Neural cell (in vitro differentiated cells): ENCODE measurements at regions not wholly inside any gene's neighbourhood (a gene's known extent, or its start where the extent isn't known, plus 50 kb on each side); places are given as distances from the start of the nearest gene placed in this dataset.

Source experiments
- EP300 ChIP-seq: fragments of 450-650 bp; conservative IDR thresholded peaks from 2 replicates; pipeline ENCODE4 v1.6.1; 2014; ENCODE audit warnings: antibody characterized with exemption, mild to moderate bottlenecking, moderate library complexity; ENCODE audit not compliant: poor library complexity, severe bottlenecking
- EZH2 ChIP-seq: fragments of 200-600, 300-800 bp; shearing (Covaris generic), sonication (generic); IDR thresholded peaks from 2 replicates; pipeline ENCODE4 v1.6.1; 2014; ENCODE audit warnings: antibody characterized with exemption, low read length, borderline replicate concordance, mild to moderate bottlenecking; ENCODE audit not compliant: insufficient read depth, poor library complexity, severe bottlenecking
- MXI1 ChIP-seq: fragments of 450-650 bp; conservative IDR thresholded peaks from 2 replicates; pipeline ENCODE4 v1.6.1; 2014; ENCODE audit warnings: antibody characterized with exemption, mild to moderate bottlenecking; ENCODE audit not compliant: poor library complexity, severe bottlenecking
- POLR2AphosphoS5 ChIP-seq: IDR thresholded peaks from 2 replicates; pipeline ENCODE4 v1.6.1; 2012
- RAD21 ChIP-seq: fragments of 450-650 bp; conservative IDR thresholded peaks from 2 replicates; pipeline ENCODE4 v1.6.1; 2014; ENCODE audit warnings: antibody characterized with exemption, mild to moderate bottlenecking, moderate library complexity
- SMC3 ChIP-seq: fragments of 450-650 bp; conservative IDR thresholded peaks from 2 replicates; pipeline ENCODE4 v1.6.1; 2014; ENCODE audit warnings: antibody characterized with exemption, mild to moderate bottlenecking, moderate library complexity; ENCODE audit not compliant: poor library complexity
- TAF1 ChIP-seq: IDR thresholded peaks from 2 replicates; pipeline ENCODE4 v1.6.1; 2012; ENCODE audit warnings: low read depth
- TF ChIP-seq, protein P1 (sequence below): IDR thresholded peaks from 2 replicates; pipeline ENCODE4 v1.6.1; 2012; ENCODE audit warnings: borderline replicate concordance
- TF ChIP-seq, protein P2 (sequence below): fragments of 450-650 bp; IDR thresholded peaks from 2 replicates; pipeline ENCODE4 v1.5.1; 2014; ENCODE audit warnings: antibody characterized with exemption, mild to moderate bottlenecking, moderate library complexity; ENCODE audit not compliant: poor library complexity, severe bottlenecking

DNA sequence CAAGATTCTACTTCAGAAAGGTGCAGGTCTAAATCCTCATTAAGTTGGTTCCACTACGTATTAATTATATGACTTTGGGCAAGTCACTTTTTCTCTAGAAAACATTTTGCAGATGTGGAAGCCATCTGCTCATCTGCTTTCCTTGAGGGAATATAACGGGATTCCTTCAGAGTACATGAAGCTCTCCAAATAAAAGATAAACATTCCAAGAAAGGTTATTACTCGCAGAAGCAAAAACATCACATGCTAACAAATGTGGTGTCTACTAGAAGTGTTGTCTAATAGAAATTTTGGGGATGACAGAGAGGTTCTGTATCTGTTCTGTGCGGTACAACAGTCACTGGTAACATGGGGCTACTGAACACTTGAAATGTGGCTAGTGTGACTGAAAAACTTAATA, 60.2 kb downstream of the NIBAN1 start:
- TF ChIP-seq, protein P1, sequence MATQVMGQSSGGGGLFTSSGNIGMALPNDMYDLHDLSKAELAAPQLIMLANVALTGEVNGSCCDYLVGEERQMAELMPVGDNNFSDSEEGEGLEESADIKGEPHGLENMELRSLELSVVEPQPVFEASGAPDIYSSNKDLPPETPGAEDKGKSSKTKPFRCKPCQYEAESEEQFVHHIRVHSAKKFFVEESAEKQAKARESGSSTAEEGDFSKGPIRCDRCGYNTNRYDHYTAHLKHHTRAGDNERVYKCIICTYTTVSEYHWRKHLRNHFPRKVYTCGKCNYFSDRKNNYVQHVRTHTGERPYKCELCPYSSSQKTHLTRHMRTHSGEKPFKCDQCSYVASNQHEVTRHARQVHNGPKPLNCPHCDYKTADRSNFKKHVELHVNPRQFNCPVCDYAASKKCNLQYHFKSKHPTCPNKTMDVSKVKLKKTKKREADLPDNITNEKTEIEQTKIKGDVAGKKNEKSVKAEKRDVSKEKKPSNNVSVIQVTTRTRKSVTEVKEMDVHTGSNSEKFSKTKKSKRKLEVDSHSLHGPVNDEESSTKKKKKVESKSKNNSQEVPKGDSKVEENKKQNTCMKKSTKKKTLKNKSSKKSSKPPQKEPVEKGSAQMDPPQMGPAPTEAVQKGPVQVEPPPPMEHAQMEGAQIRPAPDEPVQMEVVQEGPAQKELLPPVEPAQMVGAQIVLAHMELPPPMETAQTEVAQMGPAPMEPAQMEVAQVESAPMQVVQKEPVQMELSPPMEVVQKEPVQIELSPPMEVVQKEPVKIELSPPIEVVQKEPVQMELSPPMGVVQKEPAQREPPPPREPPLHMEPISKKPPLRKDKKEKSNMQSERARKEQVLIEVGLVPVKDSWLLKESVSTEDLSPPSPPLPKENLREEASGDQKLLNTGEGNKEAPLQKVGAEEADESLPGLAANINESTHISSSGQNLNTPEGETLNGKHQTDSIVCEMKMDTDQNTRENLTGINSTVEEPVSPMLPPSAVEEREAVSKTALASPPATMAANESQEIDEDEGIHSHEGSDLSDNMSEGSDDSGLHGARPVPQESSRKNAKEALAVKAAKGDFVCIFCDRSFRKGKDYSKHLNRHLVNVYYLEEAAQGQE, result no peak
- TF ChIP-seq POLR2AphosphoS5 (no peak), EZH2 (no peak), RAD21 (no peak), TAF1 (no peak), EP300 (no peak), MXI1 (no peak), SMC3 (no peak)
- TF ChIP-seq, protein P2, sequence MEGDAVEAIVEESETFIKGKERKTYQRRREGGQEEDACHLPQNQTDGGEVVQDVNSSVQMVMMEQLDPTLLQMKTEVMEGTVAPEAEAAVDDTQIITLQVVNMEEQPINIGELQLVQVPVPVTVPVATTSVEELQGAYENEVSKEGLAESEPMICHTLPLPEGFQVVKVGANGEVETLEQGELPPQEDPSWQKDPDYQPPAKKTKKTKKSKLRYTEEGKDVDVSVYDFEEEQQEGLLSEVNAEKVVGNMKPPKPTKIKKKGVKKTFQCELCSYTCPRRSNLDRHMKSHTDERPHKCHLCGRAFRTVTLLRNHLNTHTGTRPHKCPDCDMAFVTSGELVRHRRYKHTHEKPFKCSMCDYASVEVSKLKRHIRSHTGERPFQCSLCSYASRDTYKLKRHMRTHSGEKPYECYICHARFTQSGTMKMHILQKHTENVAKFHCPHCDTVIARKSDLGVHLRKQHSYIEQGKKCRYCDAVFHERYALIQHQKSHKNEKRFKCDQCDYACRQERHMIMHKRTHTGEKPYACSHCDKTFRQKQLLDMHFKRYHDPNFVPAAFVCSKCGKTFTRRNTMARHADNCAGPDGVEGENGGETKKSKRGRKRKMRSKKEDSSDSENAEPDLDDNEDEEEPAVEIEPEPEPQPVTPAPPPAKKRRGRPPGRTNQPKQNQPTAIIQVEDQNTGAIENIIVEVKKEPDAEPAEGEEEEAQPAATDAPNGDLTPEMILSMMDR, result no peak
